Astrocyte of the spinal cord (primary cell): ENCODE measurements at regions not wholly inside any gene's neighbourhood (a gene's known extent, or its start where the extent isn't known, plus 50 kb on each side); places are given as distances from the start of the nearest gene placed in this dataset.
A peak's percentile ranks its signal among the peaks of the same experiment; 100 is the strongest.

Experiments used
- DNase-seq: peaks from one replicate; pipeline ENCODE4 v3.0.0; 2011; ENCODE audit warnings: low read depth, low spot score
- H3K4me3 ChIP-seq: 2 replicates; pipeline ENCODE4 v1.5.1; 2011; ENCODE audit warnings: low read depth, mild to moderate bottlenecking, low read length, moderate library complexity
- in situ Hi-C: cut with HindIII; loops from 2 replicates; pipeline ENCODE4 v1.10.0; 2017; ENCODE audit warnings: low sequenced_read_pairs
- TF ChIP-seq, protein P1 (sequence below): IDR thresholded peaks from 2 replicates; pipeline ENCODE4 v1.5.1; 2012; ENCODE audit warnings: low read depth, mild to moderate bottlenecking, low read length, inconsistent platforms

DNA sequence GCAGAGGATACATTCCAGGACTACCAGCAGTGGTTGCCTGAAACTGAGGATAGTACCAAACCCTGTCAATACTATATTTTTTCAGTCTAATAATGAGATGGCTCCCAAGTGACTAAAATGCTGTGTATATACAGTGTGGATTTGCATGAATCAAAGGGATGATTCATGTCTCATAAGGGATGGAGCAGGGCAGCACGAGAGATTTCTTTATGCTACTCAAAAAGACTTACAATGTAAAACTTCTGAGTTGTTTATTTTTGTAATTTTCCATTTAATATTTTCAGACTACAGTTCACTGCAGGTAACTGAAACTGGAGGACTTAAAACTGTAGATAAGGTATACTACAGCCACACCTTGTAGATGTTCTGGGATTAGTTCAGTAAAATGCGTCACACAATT lies 674.7 kb upstream of the SALL1 start:
- H3K4me3 ChIP-seq: no peak overlapping the region
- TF ChIP-seq, protein P1, sequence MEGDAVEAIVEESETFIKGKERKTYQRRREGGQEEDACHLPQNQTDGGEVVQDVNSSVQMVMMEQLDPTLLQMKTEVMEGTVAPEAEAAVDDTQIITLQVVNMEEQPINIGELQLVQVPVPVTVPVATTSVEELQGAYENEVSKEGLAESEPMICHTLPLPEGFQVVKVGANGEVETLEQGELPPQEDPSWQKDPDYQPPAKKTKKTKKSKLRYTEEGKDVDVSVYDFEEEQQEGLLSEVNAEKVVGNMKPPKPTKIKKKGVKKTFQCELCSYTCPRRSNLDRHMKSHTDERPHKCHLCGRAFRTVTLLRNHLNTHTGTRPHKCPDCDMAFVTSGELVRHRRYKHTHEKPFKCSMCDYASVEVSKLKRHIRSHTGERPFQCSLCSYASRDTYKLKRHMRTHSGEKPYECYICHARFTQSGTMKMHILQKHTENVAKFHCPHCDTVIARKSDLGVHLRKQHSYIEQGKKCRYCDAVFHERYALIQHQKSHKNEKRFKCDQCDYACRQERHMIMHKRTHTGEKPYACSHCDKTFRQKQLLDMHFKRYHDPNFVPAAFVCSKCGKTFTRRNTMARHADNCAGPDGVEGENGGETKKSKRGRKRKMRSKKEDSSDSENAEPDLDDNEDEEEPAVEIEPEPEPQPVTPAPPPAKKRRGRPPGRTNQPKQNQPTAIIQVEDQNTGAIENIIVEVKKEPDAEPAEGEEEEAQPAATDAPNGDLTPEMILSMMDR: no peak
- in situ Hi-C loops: no loop called here
- DNase-seq: no peak

DNA sequence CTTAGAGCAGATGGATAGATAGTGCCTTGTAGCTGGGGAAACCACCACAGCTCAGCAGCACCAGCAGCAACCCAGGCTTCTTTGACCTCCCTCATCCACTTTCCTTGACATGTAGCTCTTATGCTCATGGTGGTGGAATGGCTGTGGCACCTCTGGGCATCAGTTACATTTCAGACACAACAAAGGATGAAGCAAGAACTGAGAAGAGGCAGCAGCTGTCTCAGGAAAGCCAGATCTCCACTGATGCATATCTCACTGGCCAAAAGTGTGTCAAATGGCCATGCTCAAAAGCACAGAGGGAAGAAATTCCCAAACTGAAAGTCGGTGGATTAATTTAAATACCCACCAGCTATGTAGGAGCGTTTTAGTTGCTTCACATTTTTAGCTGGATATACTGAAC lies 671.4 kb upstream of the SALL1 start:
- TF ChIP-seq, protein P1: no peak
- in situ Hi-C loops: no loop called here
- no peak overlapping the region for H3K4me3 ChIP-seq
- DNase-seq: no peak

DNA sequence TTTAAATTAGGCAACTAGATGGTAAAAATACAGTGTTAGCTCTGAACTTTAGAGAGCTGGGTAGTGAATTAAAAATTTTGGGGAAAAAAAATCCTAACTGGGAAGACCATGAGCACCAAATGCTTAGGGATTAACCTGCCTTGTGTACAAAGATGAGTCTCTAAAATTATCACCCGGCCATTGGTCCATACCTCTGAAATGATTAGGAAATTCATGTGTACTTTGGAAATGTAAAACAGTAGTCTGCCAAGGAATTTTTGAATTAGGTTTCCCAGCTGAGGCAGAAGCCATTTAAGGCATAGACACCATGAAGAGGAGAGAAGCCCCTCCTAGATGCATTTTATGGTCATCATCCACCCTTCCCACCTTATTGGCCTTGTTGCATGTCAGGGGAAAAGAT lies 670.5 kb upstream of the SALL1 start:
- TF ChIP-seq, protein P1: no peak
- H3K4me3 ChIP-seq: no peak overlapping the region
- no peak for DNase-seq
- in situ Hi-C loops: no loop called here

DNA sequence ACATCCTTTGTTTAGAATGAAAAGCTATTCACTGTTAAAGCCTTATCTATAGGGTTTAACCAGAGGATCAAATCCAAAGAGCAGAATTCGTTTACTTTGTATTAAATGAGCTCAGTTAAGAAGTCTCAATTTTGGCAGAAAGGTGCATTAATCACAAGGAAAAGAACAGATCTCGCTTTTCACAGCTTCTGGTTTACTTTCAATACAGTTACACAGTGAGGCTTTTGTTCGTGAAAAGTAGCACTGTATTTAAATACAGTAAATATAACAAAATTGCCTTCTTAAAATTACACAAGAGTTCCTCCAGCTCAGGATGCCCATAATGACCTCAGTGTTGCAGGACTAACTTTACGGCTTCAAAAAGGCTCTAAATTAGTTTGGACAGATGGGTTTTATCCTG lies 669.1 kb upstream of the SALL1 start:
- TF ChIP-seq, protein P1: no peak
- DNase-seq: no peak
- no peak overlapping the region for H3K4me3 ChIP-seq
- in situ Hi-C loops: no loop called here

DNA sequence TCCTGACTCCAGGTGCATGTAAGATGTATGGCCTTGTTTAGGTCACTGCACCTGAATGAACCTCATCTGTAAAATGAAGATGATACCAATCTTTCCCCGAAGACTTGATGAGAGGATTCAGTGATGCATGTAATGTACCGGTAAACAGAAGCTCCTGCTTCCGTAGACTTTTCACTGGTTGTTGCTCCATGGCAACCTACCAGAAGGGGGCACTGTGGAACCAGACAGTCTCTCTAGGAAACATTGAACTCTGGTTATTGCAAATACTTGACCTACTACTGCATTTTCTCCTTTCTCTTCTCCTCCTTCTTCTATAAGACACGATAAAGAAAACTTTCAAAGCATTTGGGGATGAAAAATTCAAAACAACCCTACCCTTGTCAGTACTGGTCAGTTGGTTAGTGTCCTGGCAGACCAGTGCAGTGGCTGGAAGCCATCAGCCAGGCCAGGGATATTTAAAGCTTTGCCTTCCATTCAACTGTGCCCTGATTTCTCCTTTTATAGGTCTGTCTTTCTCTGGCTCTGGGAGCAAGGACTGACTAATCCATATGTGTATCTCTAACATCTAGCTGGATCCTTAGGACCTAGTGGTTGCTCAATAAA lies 667.4 kb upstream of the SALL1 start:
- in situ Hi-C loops: no loop called here
- TF ChIP-seq, protein P1: peak; percentile 77
- peak; percentile 36 for DNase-seq
- H3K4me3 ChIP-seq: no peak overlapping the region

DNA sequence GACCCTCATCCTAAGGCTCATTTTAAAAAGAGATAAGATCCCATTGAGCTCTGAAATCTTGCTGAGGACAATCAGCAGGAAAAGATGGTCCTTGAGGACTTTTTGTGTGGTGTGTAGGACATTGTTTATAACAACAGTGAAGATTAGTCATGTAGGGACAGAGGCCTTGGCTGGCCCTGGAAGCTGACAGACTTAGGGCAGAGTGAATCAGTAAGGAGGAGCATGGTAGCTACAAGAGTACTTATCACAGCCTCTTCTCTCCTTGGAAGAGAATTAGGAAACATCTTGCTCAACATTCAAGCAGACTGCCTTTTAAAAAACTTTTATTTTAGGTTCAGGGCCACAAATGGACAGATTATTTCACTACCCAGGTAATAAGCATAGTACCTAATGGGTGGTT lies 665.9 kb upstream of the SALL1 start:
- TF ChIP-seq, protein P1: no peak
- in situ Hi-C loops: no loop called here
- DNase-seq: no peak
- H3K4me3 ChIP-seq: no peak overlapping the region

DNA sequence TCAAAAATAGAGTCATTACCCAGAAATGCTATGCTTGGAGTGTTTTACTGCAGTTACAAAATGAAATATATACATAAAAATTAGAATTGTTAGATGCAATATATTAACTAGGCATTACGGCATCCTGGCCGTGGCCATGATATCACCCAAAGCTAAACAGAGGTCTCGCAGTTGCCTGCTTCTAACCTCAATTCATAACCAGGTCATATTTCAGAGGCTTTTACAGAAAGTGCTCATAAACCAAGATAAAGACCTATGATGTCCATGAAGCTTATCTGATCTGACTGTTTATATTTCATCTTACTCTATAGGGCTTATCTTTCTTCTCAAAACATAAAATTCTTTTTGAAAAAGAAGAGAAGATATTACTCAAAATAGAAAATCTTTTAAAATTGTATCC lies 664.5 kb upstream of the SALL1 start:
- DNase-seq: no peak
- in situ Hi-C loops: no loop called here
- TF ChIP-seq, protein P1: no peak
- H3K4me3 ChIP-seq: no peak overlapping the region
